ENCODE measurements at regions not wholly inside any gene's neighbourhood (a gene's known extent, or its start where the extent isn't known, plus 50 kb on each side); places are given as distances from the start of the nearest gene placed in this dataset.

- Histone ChIP-seq H3K79me2 (ENCODE audit: control insufficient read depth, insufficient read depth, low read length) (no peaks in the 10 kb centered on the region), H2AFZ (ENCODE audit: insufficient read depth, low read depth, low read length, poor library complexity, severe bottlenecking) (no peak overlapping the region), H3K9ac (ENCODE audit: low read length) (no peak overlapping the region), H4K20me1 (ENCODE audit: control insufficient read depth, insufficient read depth, low read length, poor library complexity, severe bottlenecking) (no peaks in the 10 kb centered on the region), H3K4me3 (ENCODE audit: control extremely low read depth in 1 of 5, extremely low read depth in 1 of 5, insufficient read depth in 1 of 5, low read depth in 2 of 5, low read length in 4 of 5) (no peak overlapping the region), H3K4me1 (ENCODE audit: control insufficient read depth in 2 of 2, insufficient read depth in 2 of 2, low read length in 2 of 2) (no peaks in the 10 kb centered on the region), H3K36me3 (replicated peaks in 1 of 2; ENCODE audit: control extremely low read depth in 1 of 2, control insufficient read depth in 1 of 2, extremely low read depth in 1 of 2, insufficient read depth in 2 of 2, low read length in 1 of 2) (no peaks in the 10 kb centered on the region), H3K9me3 (ENCODE audit: control extremely low read depth in 1 of 3, control insufficient read depth in 2 of 3, insufficient read depth in 1 of 3, low read length in 2 of 3) (no peaks in the 10 kb centered on the region), H3K4me2 (replicated peaks; ENCODE audit: low read depth, low read length, poor library complexity, severe bottlenecking) (no peak overlapping the region), H3K27me3 (replicated peaks in 1 of 4; ENCODE audit: control extremely low read depth in 1 of 4, control insufficient read depth in 3 of 4, insufficient read depth in 4 of 4, low read length in 3 of 4) (peaks cover 0 to 10% (median 2%) of the 10 kb centered on the region in 4 experiments), H3K27ac (ENCODE audit: low read length in 2 of 2) (no peak overlapping the region)
- POLR2A ChIA-PET, result no interaction called here
- DNase-seq (no peak), ATAC-seq (ENCODE audit: low read depth) (no peak)
- Mint-ChIP-seq H3K4me1 (no peaks in the 10 kb centered on the region), H3K27ac (no peak overlapping the region), H3K27me3 (peaks cover 35% of the 10 kb centered on the region), H3K4me3 (no peak overlapping the region), H3K9me3 (ENCODE audit: insufficient read depth) (no peaks in the 10 kb centered on the region)
- intact Hi-C loops (cut with micrococcal nuclease), result no loop called here
- TF ChIP-seq CTCF (IDR thresholded peaks at IDR 0.05), result no peak
- CTCF ChIA-PET, result no interaction called here
- 80% methylated on average over 5 of the region's 6 CpGs for WGBS (ENCODE audit: insufficient coverage)
Observed at GRCh38 chr4:10253765-10254164, 137.2 kb upstream of the WDR1 start.

GRCh38 chr4:10245751-10246150, 129.2 kb upstream of the WDR1 start:
- H2AFZ ChIP-seq (ENCODE audit: insufficient read depth, low read depth, low read length, poor library complexity, severe bottlenecking), result no peak overlapping the region
- H3K9me3 ChIP-seq (ENCODE audit: control extremely low read depth in 1 of 3, control insufficient read depth in 2 of 3, insufficient read depth in 1 of 3, low read length in 2 of 3), result no peaks in the 10 kb centered on the region
- H4K20me1 ChIP-seq (ENCODE audit: control insufficient read depth, insufficient read depth, low read length, poor library complexity, severe bottlenecking), result no peaks in the 10 kb centered on the region
- intact Hi-C loops (cut with micrococcal nuclease), result no loop called here
- H3K9me3 Mint-ChIP-seq (ENCODE audit: insufficient read depth), result no peaks in the 10 kb centered on the region
- ChIA-PET CTCF (no interaction called here), POLR2A (no interaction called here)
- H3K4me3 ChIP-seq (ENCODE audit: control extremely low read depth in 1 of 5, extremely low read depth in 1 of 5, insufficient read depth in 1 of 5, low read depth in 2 of 5, low read length in 4 of 5), result no peak overlapping the region
- H3K4me2 ChIP-seq (replicated peaks; ENCODE audit: low read depth, low read length, poor library complexity, severe bottlenecking), result no peak overlapping the region
- DNase-seq (no peak), ATAC-seq (ENCODE audit: low read depth) (no peak)
- TF ChIP-seq EZH2 (IDR thresholded peaks at IDR 0.05; ENCODE audit: borderline replicate concordance, insufficient read depth, low read depth, low read length, poor library complexity, severe bottlenecking), result no peak
- no peak for TF ChIP-seq CTCF (IDR thresholded peaks at IDR 0.05)
- H3K36me3 ChIP-seq (replicated peaks in 1 of 2; ENCODE audit: control extremely low read depth in 1 of 2, control insufficient read depth in 1 of 2, extremely low read depth in 1 of 2, insufficient read depth in 2 of 2, low read length in 1 of 2), result no peaks in the 10 kb centered on the region
- no peak overlapping the region for H3K9ac ChIP-seq (ENCODE audit: low read length)
- no peaks in the 10 kb centered on the region for H3K79me2 ChIP-seq (ENCODE audit: control insufficient read depth, insufficient read depth, low read length)
- WGBS (ENCODE audit: insufficient coverage), result 88% methylated on average over 5 of the region's 7 CpGs
- H3K27me3 Mint-ChIP-seq, result peaks cover 43% of the 10 kb centered on the region
- peaks cover 0 to 4% (median 1%) of the 10 kb centered on the region in 4 experiments for H3K27me3 ChIP-seq (replicated peaks in 1 of 4; ENCODE audit: control extremely low read depth in 1 of 4, control insufficient read depth in 3 of 4, insufficient read depth in 4 of 4, low read length in 3 of 4)
- H3K4me1 ChIP-seq (ENCODE audit: control insufficient read depth in 2 of 2, insufficient read depth in 2 of 2, low read length in 2 of 2), result no peaks in the 10 kb centered on the region
- no peak overlapping the region for H3K27ac Mint-ChIP-seq
- H3K27ac ChIP-seq (ENCODE audit: low read length in 2 of 2), result no peak overlapping the region
- no peak overlapping the region for H3K4me3 Mint-ChIP-seq
- no peaks in the 10 kb centered on the region for H3K4me1 Mint-ChIP-seq

All from B cell (primary cell).